ENCODE measurements at regions not wholly inside any gene's neighbourhood (a gene's known extent, or its start where the extent isn't known, plus 50 kb on each side); places are given as distances from the start of the nearest gene placed in this dataset.

GRCh38 chr18:77857678-77858655 lies 608.3 kb downstream of the GALR1 start:
- no peaks in the 10 kb centered on the region for H3K9me3 ChIP-seq (replicated peaks in 1 of 2; ENCODE audit: control insufficient read depth in 1 of 2, insufficient read depth in 1 of 2, low read length in 2 of 2)
- no peak for TF ChIP-seq CTCF (IDR thresholded peaks at IDR 0.05)
- no peaks in the 10 kb centered on the region for H3K36me3 Mint-ChIP-seq
- peaks cover 0 to 6% (median 2%) of the 10 kb centered on the region in 7 donors for H3K9me3 Mint-ChIP-seq
- H3K4me3 ChIP-seq (replicated peaks in 1 of 3; ENCODE audit: low read depth in 2 of 3, low read length in 3 of 3) = no peak overlapping the region
- no peak overlapping the region for H2AFZ ChIP-seq (ENCODE audit: insufficient read depth, low read depth, low read length, poor library complexity, severe bottlenecking)
- H3K27ac ChIP-seq (ENCODE audit: low read depth in 1 of 2, low read length in 2 of 2) = no peak overlapping the region
- H3K79me2 ChIP-seq (ENCODE audit: insufficient read depth, low read length) = no peaks in the 10 kb centered on the region
- 85% methylated on average over 6 of the region's 9 CpGs for WGBS (ENCODE audit: insufficient coverage)
- H3K9ac ChIP-seq (ENCODE audit: insufficient read depth, low read length, poor library complexity, severe bottlenecking) = no peak overlapping the region
- H3K27ac Mint-ChIP-seq = no peak overlapping the region
- no peak overlapping the region for H3K4me2 ChIP-seq (replicated peaks; ENCODE audit: extremely low read depth, low read length, poor library complexity, severe bottlenecking)
- no peak for DNase-seq
- no peaks in the 10 kb centered on the region for H3K27me3 ChIP-seq (ENCODE audit: control insufficient read depth in 2 of 2, insufficient read depth in 2 of 2, low read length in 2 of 2)
- no peaks in the 10 kb centered on the region for H3K4me1 Mint-ChIP-seq
- no peaks in the 10 kb centered on the region for H3K4me1 ChIP-seq (ENCODE audit: control insufficient read depth in 1 of 2, insufficient read depth in 2 of 2, low read length in 2 of 2)
- peaks cover 0 to 4% (median 0%) of the 10 kb centered on the region in 3 donors for H3K27me3 Mint-ChIP-seq (ENCODE audit: low read depth in 3 of 3)
- no peaks in the 10 kb centered on the region for H3K36me3 ChIP-seq (replicated peaks in 1 of 2; ENCODE audit: control insufficient read depth in 1 of 2, insufficient read depth in 2 of 2, low read length in 2 of 2)
- H3K4me3 Mint-ChIP-seq = no peak overlapping the region
- intact Hi-C loops (cut with micrococcal nuclease) = no loop called here
- no peaks in the 10 kb centered on the region for H4K20me1 ChIP-seq (ENCODE audit: insufficient read depth, low read length)

GRCh38 chr18:77859634-77860033 lies 610.0 kb downstream of the GALR1 start:
- DNase-seq = no peak
- Histone ChIP-seq H3K9me3 (replicated peaks in 1 of 2; ENCODE audit: control insufficient read depth in 1 of 2, insufficient read depth in 1 of 2, low read length in 2 of 2) (no peaks in the 10 kb centered on the region), H2AFZ (ENCODE audit: insufficient read depth, low read depth, low read length, poor library complexity, severe bottlenecking) (no peak overlapping the region), H3K27ac (ENCODE audit: low read depth in 1 of 2, low read length in 2 of 2) (no peak overlapping the region), H3K27me3 (ENCODE audit: control insufficient read depth in 2 of 2, insufficient read depth in 2 of 2, low read length in 2 of 2) (no peaks in the 10 kb centered on the region), H3K4me3 (replicated peaks in 1 of 3; ENCODE audit: low read depth in 2 of 3, low read length in 3 of 3) (no peak overlapping the region), H3K4me2 (replicated peaks; ENCODE audit: extremely low read depth, low read length, poor library complexity, severe bottlenecking) (no peak overlapping the region), H3K4me1 (ENCODE audit: control insufficient read depth in 1 of 2, insufficient read depth in 2 of 2, low read length in 2 of 2) (no peaks in the 10 kb centered on the region), H3K9ac (ENCODE audit: insufficient read depth, low read length, poor library complexity, severe bottlenecking) (no peak overlapping the region), H3K79me2 (ENCODE audit: insufficient read depth, low read length) (no peaks in the 10 kb centered on the region), H4K20me1 (ENCODE audit: insufficient read depth, low read length) (no peaks in the 10 kb centered on the region), H3K36me3 (replicated peaks in 1 of 2; ENCODE audit: control insufficient read depth in 1 of 2, insufficient read depth in 2 of 2, low read length in 2 of 2) (no peaks in the 10 kb centered on the region)
- no peaks in the 10 kb centered on the region for H3K4me1 Mint-ChIP-seq
- no peak for TF ChIP-seq CTCF (IDR thresholded peaks at IDR 0.05)
- peaks cover 0 to 4% (median 0%) of the 10 kb centered on the region in 3 donors for H3K27me3 Mint-ChIP-seq (ENCODE audit: low read depth in 3 of 3)
- 92% methylated on average over 5 of the region's 5 CpGs for WGBS (ENCODE audit: insufficient coverage)
- H3K4me3 Mint-ChIP-seq = no peak overlapping the region
- H3K9me3 Mint-ChIP-seq = peaks cover 0 to 6% (median 2%) of the 10 kb centered on the region in 7 donors
- no peak overlapping the region for H3K27ac Mint-ChIP-seq
- no peaks in the 10 kb centered on the region for H3K36me3 Mint-ChIP-seq
- intact Hi-C loops (cut with micrococcal nuclease) = no loop called here
